ENCODE measurements at regions not wholly inside any gene's neighbourhood (a gene's known extent, or its start where the extent isn't known, plus 50 kb on each side); places are given as distances from the start of the nearest gene placed in this dataset.

- TF ChIP-seq CTCF (conservative IDR thresholded peaks at IDR 0.05 in 1 of 2, IDR thresholded peaks at IDR 0.05 in 1 of 2; ENCODE audit: extremely low read depth in 1 of 2, insufficient read depth in 1 of 2, low read depth in 1 of 2, low read length in 2 of 2) (no peak), EZH2 (IDR thresholded peaks at IDR 0.05; ENCODE audit: borderline replicate concordance, low read length) (no peak)
These were observed 443.9 kb downstream of the TLE1 start for GRCh38 chr9:81245254-81245956.

All from mammary epithelial cell (primary cell).